K562 (cell line): ENCODE measurements at regions not wholly inside any gene's neighbourhood (a gene's known extent, or its start where the extent isn't known, plus 50 kb on each side); places are given as distances from the start of the nearest gene placed in this dataset.

Experiments
- IRF9 ChIP-seq: fragments of 450-650 bp; IDR thresholded peaks from 2 replicates; pipeline ENCODE4 v1.6.1; 2016; ENCODE audit warnings: missing biosample characterization, missing genetic modification characterization
- POLR2AphosphoS5 ChIP-seq: IDR thresholded peaks from 2 replicates; pipeline ENCODE4 v1.6.1; 2011; ENCODE audit warnings: mild to moderate bottlenecking, low read depth, low read length, moderate library complexity; ENCODE audit not compliant: control insufficient read depth, insufficient read depth
- RNF219 ChIP-seq: fragments of 250-450 bp; sonication (Bioruptor Pico); IDR thresholded peaks from 2 replicates; pipeline ENCODE4 v1.5.0; 2022; ENCODE audit warnings: mild to moderate bottlenecking
- TEAD4 ChIP-seq, 2 experiments: sonication (generic) in 1 of 2; formaldehyde crosslinking in 1 of 2; IDR thresholded peaks; 2 replicates each; pipeline versions ENCODE4 v1.6.1 to v1.8.0; 2012 to 2022; ENCODE audit warnings: borderline replicate concordance in 1 of 2, inconsistent platforms in 1 of 2, low read length in 1 of 2, mild to moderate bottlenecking in 1 of 2, missing genetic modification reagents in 1 of 2
- TOE1 ChIP-seq, 2 experiments: fragments of 450-650 bp in 1 of 2; sonication (generic) in 1 of 2; formaldehyde crosslinking in 1 of 2; IDR thresholded peaks; 2 replicates each; pipeline versions ENCODE4 v1.7.1 to v1.8.0; 2016 to 2022; ENCODE audit warnings: borderline replicate concordance in 2 of 2, mild to moderate bottlenecking in 2 of 2, antibody characterized with exemption in 1 of 2, inconsistent platforms in 1 of 2, low read depth in 1 of 2, missing genetic modification reagents in 1 of 2, moderate library complexity in 1 of 2
- ZBTB7A ChIP-seq: IDR thresholded peaks from 2 replicates; pipeline ENCODE4 v1.6.1; 2011; ENCODE audit warnings: low read depth, mild to moderate bottlenecking, low read length, moderate library complexity, borderline replicate concordance; ENCODE audit not compliant: control insufficient read depth
- ZNF175 ChIP-seq: fragments of 200-800 bp; sonication (Bioruptor generic); IDR thresholded peaks from 2 replicates; pipeline ENCODE4 v1.6.1; 2016; ENCODE audit warnings: low read depth, mild to moderate bottlenecking, missing genetic modification characterization, missing compliant biosample characterization

- peak; percentile 75; the same call in 1 of the 2 replicates for TF ChIP-seq RNF219 (CRISPR knock-in tag)
- peak; percentile 29; the same call in 1 of the 2 replicates for TF ChIP-seq ZNF175 (CRISPR knock-in tag)
- TF ChIP-seq POLR2AphosphoS5, result peak; percentile 80; the same call in 1 of the 2 replicates
- 0 out of 2 replicates have a peak, but pooled peaks have one; percentile 55 for TF ChIP-seq ZBTB7A
- TF ChIP-seq IRF9 (tag), result no peak
- peak; percentile 72; the same call in 1 of the 2 replicates for TF ChIP-seq TOE1 (IDR thresholded peaks at IDR 0.05; ENCODE audit: borderline replicate concordance)
- no peak for TF ChIP-seq TOE1 (CRISPR knock-in tag; IDR thresholded peaks at IDR 0.05; ENCODE audit: borderline replicate concordance, low read depth)
- TF ChIP-seq TEAD4 (IDR thresholded peaks at IDR 0.05; ENCODE audit: low read length), result peak; percentile 69
- no peak for TF ChIP-seq TEAD4 (CRISPR knock-in tag; IDR thresholded peaks at IDR 0.05; ENCODE audit: borderline replicate concordance)
- TF ChIP-seq, all 486 proteins: peak for 136
These were observed 280.8 kb downstream of the ADGB start (continued) for GRCh38 chr6:146879406-146880117.
